DND-41 (cell line): ENCODE measurements at regions not wholly inside any gene's neighbourhood (a gene's known extent, or its start where the extent isn't known, plus 50 kb on each side); places are given as distances from the start of the nearest gene placed in this dataset.
"Not testable (repeated sequence)": the region's sequence is repeated elsewhere in the genome, so short reads cannot be mapped to it uniquely, and the experiment has no call there.

Experiments used
- ATAC-seq: fragments of 200-7000 bp; cut with Tn5 transposase; 3 replicates; pipeline ENCODE4 v1.9.1; 2021; ENCODE audit warnings: low read depth; ENCODE audit not compliant: insufficient read depth
- DNase-seq: peaks from one replicate; pipeline ENCODE4 v3.0.0-alpha.2; 2020
- H2AFZ ChIP-seq: 2 replicates; pipeline ENCODE4 v1.6.0; 2012; ENCODE audit warnings: low read depth, low read length
- H3K27ac ChIP-seq: 2 replicates; pipeline ENCODE4 v1.5.1; 2012; ENCODE audit warnings: low read length, inconsistent platforms
- H3K27me3 ChIP-seq: fragments of 200-600 bp; sonication (generic); 2 replicates; pipeline ENCODE4 v1.6.0; 2012; ENCODE audit warnings: low read length, mild to moderate bottlenecking, inconsistent platforms; ENCODE audit not compliant: insufficient read depth, poor library complexity
- H3K36me3 ChIP-seq: 2 replicates; pipeline ENCODE4 v1.5.1; 2012; ENCODE audit warnings: low read length, inconsistent platforms; ENCODE audit not compliant: insufficient read depth
- H3K4me1 ChIP-seq: 2 replicates; pipeline ENCODE4 v1.5.1; 2012; ENCODE audit warnings: mild to moderate bottlenecking, low read length; ENCODE audit not compliant: insufficient read depth
- H3K4me2 ChIP-seq: 2 replicates; pipeline ENCODE4 v1.6.0; 2012; ENCODE audit warnings: mild to moderate bottlenecking, moderate library complexity, low read length, inconsistent platforms; ENCODE audit not compliant: insufficient read depth
- H3K4me3 ChIP-seq, 2 experiments: fragments of 200-600 bp in 1 of 2; shearing (Covaris generic) in 1 of 2; 2 replicates each; pipeline ENCODE4 v1.5.1; 2012 to 2016; ENCODE audit warnings: inconsistent platforms in 2 of 2, low read length in 2 of 2, mild to moderate bottlenecking in 2 of 2, low read depth in 1 of 2, moderate library complexity in 1 of 2
- H3K79me2 ChIP-seq: 2 replicates; pipeline ENCODE4 v1.6.0; 2012; ENCODE audit warnings: low read length, inconsistent platforms; ENCODE audit not compliant: insufficient read depth
- H3K9ac ChIP-seq: 2 replicates; pipeline ENCODE4 v1.6.0; 2012; ENCODE audit warnings: low read depth, mild to moderate bottlenecking, inconsistent platforms, low read length, moderate library complexity
- H3K9me3 ChIP-seq: 2 replicates; pipeline ENCODE4 v1.5.1; 2012; ENCODE audit warnings: low read length, moderate library complexity, mild to moderate bottlenecking, inconsistent platforms; ENCODE audit not compliant: insufficient read depth, severe bottlenecking
- H4K20me1 ChIP-seq: 2 replicates; pipeline ENCODE4 v1.6.0; 2012; ENCODE audit warnings: low read length; ENCODE audit not compliant: insufficient read depth
- EZH2 ChIP-seq: IDR thresholded peaks from 3 replicates; pipeline ENCODE4 v1.6.1; 2012; ENCODE audit warnings: borderline replicate concordance, low read depth, mild to moderate bottlenecking, moderate library complexity, low read length, inconsistent platforms; ENCODE audit not compliant: severe bottlenecking
- TF ChIP-seq, protein P1 (sequence below): IDR thresholded peaks from 2 replicates; pipeline ENCODE4 v1.5.1; 2012; ENCODE audit warnings: borderline replicate concordance, low read length, moderate library complexity, mild to moderate bottlenecking; ENCODE audit not compliant: poor library complexity, severe bottlenecking; ENCODE audit errors: extremely low read depth

DNA sequence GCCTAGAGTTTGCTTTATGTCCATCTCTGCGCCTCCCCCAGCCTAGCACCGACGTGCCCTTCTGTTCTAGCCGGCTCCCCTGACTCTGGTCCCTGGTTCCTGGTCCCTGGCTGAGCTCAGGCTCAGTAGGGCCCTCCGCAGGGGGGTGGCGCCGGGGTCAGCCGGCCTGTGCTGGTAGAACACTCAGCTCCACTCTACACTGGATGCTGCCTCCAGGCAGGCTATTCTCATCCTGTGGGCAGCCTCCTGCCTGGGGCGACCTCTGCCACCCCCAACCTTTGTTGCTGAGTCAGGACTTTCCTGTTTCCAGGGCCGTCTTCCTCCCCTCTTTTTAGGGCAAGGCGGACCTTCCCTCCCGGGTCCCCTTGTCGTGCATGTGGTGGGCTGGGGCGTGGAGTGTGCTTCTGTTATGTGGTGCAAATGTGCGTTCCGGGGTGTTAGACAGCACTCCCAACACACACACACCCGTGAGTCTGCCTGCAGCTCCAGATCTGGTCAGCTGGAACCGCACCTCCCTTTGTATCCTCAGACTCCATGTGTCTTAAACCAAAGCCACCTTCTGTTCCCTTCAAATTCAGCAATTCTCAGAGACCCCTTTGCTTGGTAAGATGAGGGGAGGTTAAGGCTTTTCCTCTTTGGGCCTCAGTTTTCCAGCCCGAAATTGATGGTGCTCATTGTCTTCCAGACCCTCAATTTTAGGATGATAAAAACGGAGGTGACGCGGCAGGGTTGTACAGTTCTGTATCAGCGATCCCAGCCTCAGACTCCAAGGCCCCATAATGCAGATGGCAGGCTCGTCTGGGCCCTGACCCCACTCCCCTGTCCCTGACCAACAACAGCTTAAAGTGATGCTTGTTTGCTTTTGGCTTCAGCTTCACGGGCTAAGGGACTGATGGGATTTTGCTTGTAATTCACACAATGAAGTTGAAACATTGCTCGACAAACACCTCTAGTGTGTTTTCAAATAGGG lies 1327.9 kb downstream of the BRD1 start:
- Histone ChIP-seq H3K27me3 (no peaks in the 10 kb centered on the region), H3K79me2 (no peaks in the 10 kb centered on the region), H3K4me3 (no peak overlapping the region), H3K9ac (no peak overlapping the region), H4K20me1 (peaks cover 3% of the 10 kb centered on the region; the same call in 1 of the 2 replicates), H3K9me3 (no peaks in the 10 kb centered on the region), H3K36me3 (no peaks in the 10 kb centered on the region), H3K27ac (no peak overlapping the region), H3K4me2 (no peak overlapping the region), H3K4me1 (no peaks in the 10 kb centered on the region), H2AFZ (no peak overlapping the region)
- DNase-seq (no peak), ATAC-seq (no peak)
- TF ChIP-seq EZH2 = no peak
- TF ChIP-seq, protein P1, sequence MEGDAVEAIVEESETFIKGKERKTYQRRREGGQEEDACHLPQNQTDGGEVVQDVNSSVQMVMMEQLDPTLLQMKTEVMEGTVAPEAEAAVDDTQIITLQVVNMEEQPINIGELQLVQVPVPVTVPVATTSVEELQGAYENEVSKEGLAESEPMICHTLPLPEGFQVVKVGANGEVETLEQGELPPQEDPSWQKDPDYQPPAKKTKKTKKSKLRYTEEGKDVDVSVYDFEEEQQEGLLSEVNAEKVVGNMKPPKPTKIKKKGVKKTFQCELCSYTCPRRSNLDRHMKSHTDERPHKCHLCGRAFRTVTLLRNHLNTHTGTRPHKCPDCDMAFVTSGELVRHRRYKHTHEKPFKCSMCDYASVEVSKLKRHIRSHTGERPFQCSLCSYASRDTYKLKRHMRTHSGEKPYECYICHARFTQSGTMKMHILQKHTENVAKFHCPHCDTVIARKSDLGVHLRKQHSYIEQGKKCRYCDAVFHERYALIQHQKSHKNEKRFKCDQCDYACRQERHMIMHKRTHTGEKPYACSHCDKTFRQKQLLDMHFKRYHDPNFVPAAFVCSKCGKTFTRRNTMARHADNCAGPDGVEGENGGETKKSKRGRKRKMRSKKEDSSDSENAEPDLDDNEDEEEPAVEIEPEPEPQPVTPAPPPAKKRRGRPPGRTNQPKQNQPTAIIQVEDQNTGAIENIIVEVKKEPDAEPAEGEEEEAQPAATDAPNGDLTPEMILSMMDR = no peak

DNA sequence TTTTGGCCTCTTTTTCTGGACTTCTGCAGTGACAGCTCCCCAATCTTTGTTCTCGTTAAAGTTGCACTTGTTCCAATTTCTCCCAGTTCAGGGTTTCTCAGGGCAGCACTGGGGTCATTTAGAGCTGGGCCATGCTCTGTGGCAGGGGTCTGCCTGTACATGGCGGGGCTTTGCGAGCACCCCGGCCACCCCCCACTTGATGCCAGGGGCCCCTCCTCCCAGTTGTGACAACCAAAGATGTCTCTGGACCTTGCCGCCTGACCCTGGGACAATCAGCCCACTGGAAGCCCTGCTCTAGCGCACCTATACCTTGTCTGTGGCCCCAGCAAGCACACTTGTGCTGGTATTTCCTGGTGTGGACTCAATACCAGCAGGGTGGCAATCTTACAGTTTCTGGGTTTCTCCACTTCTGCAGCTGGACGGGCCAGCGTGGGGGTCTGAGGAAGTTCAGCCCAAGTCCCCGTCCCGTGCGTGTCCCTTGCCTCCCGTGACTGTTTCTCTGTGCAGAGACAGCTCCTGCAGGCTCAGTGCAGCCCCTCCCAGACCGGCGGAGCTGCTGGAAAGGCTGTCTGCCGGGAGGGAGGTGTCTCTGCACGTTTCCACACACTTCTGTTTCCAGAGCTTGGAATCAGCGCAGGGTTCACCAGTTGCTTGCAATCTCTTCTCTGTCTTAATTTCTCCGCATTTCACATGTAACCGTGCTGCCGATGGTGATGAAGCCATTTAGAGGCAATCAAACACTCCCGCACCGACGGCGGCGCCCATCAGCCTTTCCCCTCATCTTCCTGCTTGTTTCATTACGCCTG lies 1328.9 kb downstream of the BRD1 start:
- TF ChIP-seq, protein P1 = no peak
- no peaks in the 10 kb centered on the region for H3K9me3 ChIP-seq
- no peak overlapping the region for H3K9ac ChIP-seq
- no peaks in the 10 kb centered on the region for H3K27me3 ChIP-seq
- no peak overlapping the region for H2AFZ ChIP-seq
- H3K27ac ChIP-seq = no peak overlapping the region
- H3K4me1 ChIP-seq = no peaks in the 10 kb centered on the region
- no peak for DNase-seq
- H3K36me3 ChIP-seq = no peaks in the 10 kb centered on the region
- no peak overlapping the region for H3K4me3 ChIP-seq
- H3K79me2 ChIP-seq = no peaks in the 10 kb centered on the region
- peaks cover 1% of the 10 kb centered on the region; the same call in 1 of the 2 replicates for H4K20me1 ChIP-seq
- ATAC-seq = no peak
- H3K4me2 ChIP-seq = no peak overlapping the region

DNA sequence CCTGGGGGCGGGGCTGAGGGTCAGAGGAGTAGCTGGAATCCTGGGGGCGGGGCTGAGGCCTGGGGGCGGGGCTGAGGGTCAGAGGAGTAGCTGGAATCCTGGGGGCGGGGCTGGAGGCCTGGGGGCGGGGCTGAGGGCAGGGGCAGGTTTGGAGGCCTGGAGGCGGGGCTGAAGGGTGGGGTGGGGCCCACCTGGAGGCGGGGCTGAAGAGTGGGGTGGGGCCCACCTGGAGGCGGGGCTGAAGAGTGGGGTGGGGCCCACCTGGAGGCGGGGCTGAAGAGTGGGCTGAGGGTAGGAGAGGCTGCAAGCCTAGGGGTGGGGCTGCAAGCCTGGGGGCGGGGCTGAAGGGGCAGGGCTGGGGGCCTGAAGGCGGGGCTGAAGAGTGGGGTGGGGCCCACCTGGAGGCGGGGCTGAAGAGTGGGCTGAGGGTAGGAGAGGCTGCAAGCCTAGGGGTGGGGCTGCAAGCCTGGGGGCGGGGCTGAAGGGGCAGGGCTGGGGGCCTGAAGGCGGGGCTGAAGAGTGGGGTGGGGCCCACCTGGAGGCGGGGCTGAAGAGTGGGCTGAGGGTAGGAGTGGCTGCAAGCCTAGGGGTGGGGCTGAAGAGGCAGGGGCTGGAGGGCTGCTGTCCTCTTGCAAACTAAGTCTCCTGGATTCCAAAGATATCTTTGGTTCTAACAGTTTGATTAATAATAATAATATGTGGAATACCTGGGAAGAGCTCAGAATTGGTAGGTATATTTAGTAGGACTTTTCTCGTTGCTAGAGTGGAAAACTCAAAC lies 1329.7 kb downstream of the BRD1 start:
- DNase-seq, H3K79me2 ChIP-seq, H4K20me1 ChIP-seq, H3K36me3 ChIP-seq, ATAC-seq, H3K27me3 ChIP-seq, H3K4me3 ChIP-seq, H2AFZ ChIP-seq, H3K27ac ChIP-seq, H3K9ac ChIP-seq, H3K9me3 ChIP-seq, H3K4me2 ChIP-seq, H3K4me1 ChIP-seq: not testable (repeated sequence)
